H1 (cell line): ENCODE measurements at regions not wholly inside any gene's neighbourhood (a gene's known extent, or its start where the extent isn't known, plus 50 kb on each side); places are given as distances from the start of the nearest gene placed in this dataset.

Experiments used
- CTCF ChIA-PET: fragments of 300-600 bp; sonication (Branson Sonifier 250); formaldehyde crosslinking; loops from one replicate; lab custom pipeline; 2021; ENCODE audit not compliant: partially characterized antibody; lab: Charles Lee
- POLR2A ChIA-PET: fragments of 300-600 bp; sonication (Branson Sonifier 250); formaldehyde crosslinking; loops from one replicate; lab custom pipeline; 2021; ENCODE audit warnings: inconsistent platforms; ENCODE audit not compliant: partially characterized antibody; lab: Charles Lee
- DNase-seq, 2 experiments: peaks; one replicate each; pipeline versions ENCODE4 v3.0.0 to v3.0.0-alpha.2; 2010 to 2022; ENCODE audit warnings: low spot score in 2 of 2, low read depth in 1 of 2, mixed read lengths in 1 of 2
- FAIRE-seq: peaks from 2 replicates; lab custom pipeline; 2011; peaks lifted over from hg19 to GRCh38; lab: Jason Lieb, UNC
- H2AFZ ChIP-seq: 2 replicates; pipeline ENCODE4 v1.8.1; 2012; ENCODE audit warnings: low read length, inconsistent platforms
- H2AK5ac ChIP-seq: 2 replicates; pipeline ENCODE4 v1.6.1; 2013; ENCODE audit warnings: low read depth, low read length
- H2BK120ac ChIP-seq: replicated peaks from 2 replicates; pipeline ENCODE3; 2013; ENCODE audit warnings: low read depth, low read length, inconsistent platforms
- H2BK12ac ChIP-seq: 2 replicates; pipeline ENCODE4 v1.6.1; 2013; ENCODE audit warnings: low read depth, low read length
- H2BK15ac ChIP-seq: 2 replicates; pipeline ENCODE4 v1.6.1; 2013; ENCODE audit warnings: low read length
- H2BK20ac ChIP-seq: 2 replicates; pipeline ENCODE4 v1.6.1; 2013; ENCODE audit warnings: low read length
- H2BK5ac ChIP-seq: 2 replicates; pipeline ENCODE4 v1.6.1; 2013; ENCODE audit warnings: low read depth, low read length
- H3K14ac ChIP-seq: 2 replicates; pipeline ENCODE4 v1.6.1; 2013; ENCODE audit warnings: inconsistent platforms; ENCODE audit not compliant: insufficient read length
- H3K18ac ChIP-seq: 2 replicates; pipeline ENCODE4 v1.6.1; 2013; ENCODE audit warnings: low read length; ENCODE audit errors: extremely low read depth
- H3K23ac ChIP-seq: 2 replicates; pipeline ENCODE4 v1.6.1; 2013; ENCODE audit warnings: inconsistent platforms; ENCODE audit not compliant: insufficient read length
- H3K23me2 ChIP-seq: 2 replicates; pipeline ENCODE4 v1.6.1; 2013; ENCODE audit warnings: low read depth, low read length
- H3K27ac ChIP-seq: 2 replicates; pipeline ENCODE4 v1.6.1; 2011; ENCODE audit warnings: low read depth, low read length, inconsistent platforms
- H3K27me3 ChIP-seq, 4 experiments: replicated peaks in 1 of 4; 1 replicate in 1 of 4; 2 replicates in 3 of 4; pipeline versions ENCODE4 v1.6.1 to v1.8.1; 2011 to 2013; ENCODE audit warnings: low read length in 3 of 4, mild to moderate bottlenecking in 3 of 4, inconsistent platforms in 2 of 4, mixed read lengths in 2 of 4, moderate library complexity in 1 of 4; ENCODE audit not compliant: control insufficient read depth in 3 of 4, insufficient read depth in 3 of 4; ENCODE audit errors: extremely low read depth in 1 of 4
- H3K36me3 ChIP-seq, 4 experiments: 2 replicates each; pipeline versions ENCODE4 v1.6.1 to v1.8.1; 2011 to 2013; ENCODE audit warnings: mild to moderate bottlenecking in 4 of 4, low read length in 3 of 4, moderate library complexity in 2 of 4, control low read depth in 1 of 4, inconsistent platforms in 1 of 4; ENCODE audit not compliant: insufficient read depth in 4 of 4, control insufficient read depth in 2 of 4
- H3K4ac ChIP-seq: replicated peaks from 2 replicates; pipeline ENCODE3; 2013; ENCODE audit warnings: low read length, low read depth, mixed read lengths, inconsistent platforms; ENCODE audit not compliant: insufficient read length
- H3K4me1 ChIP-seq, 4 experiments: replicated peaks in 1 of 4; 1 replicate in 1 of 4; 2 replicates in 3 of 4; pipeline versions ENCODE4 v1.6.1 to v1.8.1; 2011 to 2013; ENCODE audit warnings: low read length in 3 of 4, inconsistent platforms in 2 of 4, mixed read lengths in 1 of 4; ENCODE audit not compliant: insufficient read depth in 4 of 4, control insufficient read depth in 3 of 4
- H3K4me2 ChIP-seq, 2 experiments: 2 replicates each; pipeline versions ENCODE4 v1.6.1 to v1.8.1; 2011 to 2013; ENCODE audit warnings: low read depth in 2 of 2, low read length in 2 of 2, control low read depth in 1 of 2, inconsistent platforms in 1 of 2, mild to moderate bottlenecking in 1 of 2; ENCODE audit not compliant: insufficient read depth in 1 of 2
- H3K4me3 ChIP-seq, 4 experiments: fragments of 200-600, 300-600 bp in 1 of 4; sonication (generic), shearing (Covaris generic), sonication (Bioruptor Twin) in 1 of 4; 2 replicates each; pipeline versions ENCODE4 v1.5.1 to v1.8.1; 2011 to 2016; ENCODE audit warnings: low read length in 4 of 4, low read depth in 3 of 4, control low read depth in 2 of 4, inconsistent platforms in 2 of 4, mild to moderate bottlenecking in 2 of 4, mixed read lengths in 1 of 4, moderate library complexity in 1 of 4; ENCODE audit not compliant: insufficient read depth in 2 of 4; ENCODE audit errors: extremely low read depth in 1 of 4
- H3K56ac ChIP-seq: replicated peaks from 2 replicates; pipeline ENCODE3; 2013; ENCODE audit warnings: low read depth, mild to moderate bottlenecking, mixed read lengths, low read length, inconsistent platforms; ENCODE audit not compliant: insufficient read length
- H3K79me1 ChIP-seq: 2 replicates; pipeline ENCODE4 v1.6.1; 2013; ENCODE audit warnings: low read depth, low read length, control low read depth
- H3K79me2 ChIP-seq, 2 experiments: 2 replicates each; pipeline versions ENCODE4 v1.6.1 to v1.8.1; 2012 to 2013; ENCODE audit warnings: low read length in 2 of 2, mild to moderate bottlenecking in 2 of 2, inconsistent platforms in 1 of 2; ENCODE audit not compliant: insufficient read depth in 2 of 2, control insufficient read depth in 1 of 2
- H3K9ac ChIP-seq, 4 experiments: replicated peaks in 1 of 4; 1 replicate in 1 of 4; 2 replicates in 3 of 4; pipeline versions ENCODE4 v1.6.1 to v1.8.1; 2011 to 2013; ENCODE audit warnings: low read depth in 3 of 4, low read length in 3 of 4, control low read depth in 2 of 4, mild to moderate bottlenecking in 2 of 4, moderate library complexity in 2 of 4, inconsistent platforms in 1 of 4; ENCODE audit errors: extremely low read depth in 1 of 4
- H3K9me3 ChIP-seq, 2 experiments: 2 replicates each; pipeline versions ENCODE4 v1.6.1 to v1.8.1; 2012 to 2013; ENCODE audit warnings: mild to moderate bottlenecking in 2 of 2, moderate library complexity in 2 of 2, control low read depth in 1 of 2, inconsistent platforms in 1 of 2, low read depth in 1 of 2, low read length in 1 of 2, mixed read lengths in 1 of 2; ENCODE audit not compliant: insufficient read depth in 2 of 2
- H4K20me1 ChIP-seq, 2 experiments: replicated peaks in 1 of 2; 2 replicates each; pipeline versions ENCODE3 to v1.8.1; 2011 to 2013; ENCODE audit warnings: inconsistent platforms in 2 of 2, low read length in 2 of 2, mild to moderate bottlenecking in 1 of 2; ENCODE audit not compliant: insufficient read depth in 2 of 2, control insufficient read depth in 1 of 2
- H4K5ac ChIP-seq: 2 replicates; pipeline ENCODE4 v1.6.1; 2013; ENCODE audit warnings: low read length, low read depth, mixed read lengths, inconsistent platforms; ENCODE audit not compliant: insufficient read length
- H4K8ac ChIP-seq: 2 replicates; pipeline ENCODE4 v1.8.0; 2013; ENCODE audit warnings: mild to moderate bottlenecking, moderate library complexity, low read length, inconsistent platforms; ENCODE audit not compliant: insufficient read depth; ENCODE audit errors: extremely low read depth
- H4K91ac ChIP-seq: replicated peaks from 2 replicates; pipeline ENCODE3; 2013; ENCODE audit warnings: low read length, mixed read lengths, inconsistent platforms; ENCODE audit not compliant: insufficient read length
- RFX5 ChIP-seq: IDR thresholded peaks from 2 replicates; pipeline ENCODE4 v1.6.1; 2011; ENCODE audit warnings: low read depth, low read length, improper control_type of control experiment, borderline replicate concordance
- WGBS, 2 experiments: shearing (Covaris generic) in 1 of 2; methylation state at CpG; one replicate each; pipeline versions ENCODE4 v1.1.6 to v1.1.7; 2013 to 2015; ENCODE audit warnings: low lambda C conversion rate in 2 of 2, mixed read lengths in 2 of 2, inconsistent platforms in 1 of 2, low coverage in 1 of 2, missing lambda C conversion rate in 1 of 2; ENCODE audit not compliant: insufficient replicate concordance in 2 of 2, insufficient coverage in 1 of 2, insufficient read length in 1 of 2; ENCODE audit errors: extremely low coverage in 1 of 2, missing lambda C conversion rate in 1 of 2; 5-methylcytosine and 5-hydroxymethylcytosine counted together
- TF ChIP-seq, protein P1 (sequence below): IDR thresholded peaks from 2 replicates; pipeline ENCODE4 v1.6.1; 2012; ENCODE audit warnings: inconsistent platforms

DNA sequence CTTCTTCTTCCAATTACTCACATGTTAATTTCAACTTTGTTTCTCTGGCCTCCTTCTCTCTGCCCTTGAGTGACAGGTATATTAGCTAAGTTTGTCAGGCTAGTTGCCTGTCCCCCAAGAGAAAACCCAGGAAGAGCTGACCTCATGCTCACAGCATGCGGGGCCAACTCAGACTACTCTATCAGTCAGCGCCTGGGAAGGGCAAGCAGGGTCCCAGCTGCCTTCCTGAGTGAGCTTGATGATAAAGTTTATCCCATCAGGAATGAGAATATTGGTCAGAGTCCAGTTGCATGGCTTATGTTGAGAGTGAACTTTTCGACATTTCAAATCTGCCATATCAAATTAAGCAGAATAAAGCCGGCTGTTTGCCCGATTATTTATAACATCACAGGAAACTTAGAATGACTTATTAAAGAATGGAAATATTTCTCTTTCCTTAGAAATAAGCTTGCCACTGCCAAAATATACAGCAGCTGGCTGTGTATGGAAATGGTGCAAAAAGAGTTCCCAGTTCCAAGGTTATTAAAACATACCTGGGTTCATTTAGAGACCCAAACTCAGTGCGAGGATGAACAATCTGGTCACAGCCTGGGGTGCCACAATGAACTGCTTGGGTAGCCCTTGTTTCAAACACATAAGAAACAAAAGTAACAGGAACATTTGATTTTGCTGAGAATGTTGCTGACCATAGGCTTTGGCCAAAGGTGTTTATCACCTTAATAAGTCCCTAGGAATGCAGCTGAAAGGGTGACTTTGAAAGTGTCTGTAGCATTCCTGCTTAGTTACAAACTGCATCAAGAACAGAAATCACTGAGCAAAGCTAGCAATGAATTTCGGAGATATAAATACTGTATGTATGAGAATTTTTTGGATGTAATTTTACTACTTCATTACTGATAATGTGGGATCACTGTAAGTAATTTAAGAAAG is 1553.8 kb upstream of the FLRT2 start:
- FAIRE-seq, result no peak
- no peak overlapping the region for H2BK5ac ChIP-seq
- 73% methylated on average over 7 of the region's 7 CpGs; no CpG with 5 or more reads in 1 of the 2 experiments for WGBS, 2 experiments

More for the DNA sequence above, 1553.8 kb upstream of the FLRT2 start:
- H3K23me2 ChIP-seq, result no peaks in the 10 kb centered on the region
- no peaks in the 10 kb centered on the region for H4K20me1 ChIP-seq
- no peaks in the 10 kb centered on the region for H3K4me1 ChIP-seq
- H3K4me2 ChIP-seq, result no peak overlapping the region
- no peak overlapping the region for H2BK120ac ChIP-seq
- H3K23ac ChIP-seq, result no peak overlapping the region
- H4K8ac ChIP-seq, result no peak overlapping the region
- ChIA-PET POLR2A (no interaction called here), CTCF (no interaction called here)
- no peaks in the 10 kb centered on the region for H3K36me3 ChIP-seq
- no peaks in the 10 kb centered on the region for H3K9me3 ChIP-seq
- H2AK5ac ChIP-seq, result no peak overlapping the region
- H3K56ac ChIP-seq, result no peak overlapping the region
- H3K9ac ChIP-seq, result no peak overlapping the region
- H2BK12ac ChIP-seq, result no peak overlapping the region
- H3K79me1 ChIP-seq, result no peaks in the 10 kb centered on the region
- no peak overlapping the region for H4K5ac ChIP-seq
- no peak overlapping the region for H4K91ac ChIP-seq
- TF ChIP-seq, protein P1, sequence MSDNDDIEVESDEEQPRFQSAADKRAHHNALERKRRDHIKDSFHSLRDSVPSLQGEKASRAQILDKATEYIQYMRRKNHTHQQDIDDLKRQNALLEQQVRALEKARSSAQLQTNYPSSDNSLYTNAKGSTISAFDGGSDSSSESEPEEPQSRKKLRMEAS, result 0 out of 2 replicates have a peak, but pooled peaks have one; percentile 34
- TF ChIP-seq RFX5, result no peak
- no peak overlapping the region for H2AFZ ChIP-seq
- H3K27ac ChIP-seq, result no peak overlapping the region
- no peak overlapping the region for H3K4me3 ChIP-seq
- H2BK20ac ChIP-seq, result no peak overlapping the region
- no peak overlapping the region for H2BK15ac ChIP-seq
- H3K4ac ChIP-seq, result no peak overlapping the region
- H3K18ac ChIP-seq, result no peak overlapping the region
- no peaks in the 10 kb centered on the region; a peak in 1 of 7 replicates for H3K27me3 ChIP-seq
- H3K14ac ChIP-seq, result no peak overlapping the region
- DNase-seq, result no peak
- H3K79me2 ChIP-seq, result no peaks in the 10 kb centered on the region
